CD4-positive, alpha-beta T cell treated with Interferon alpha-2 for 1 hour (primary cell): ENCODE measurements at regions not wholly inside any gene's neighbourhood (a gene's known extent, or its start where the extent isn't known, plus 50 kb on each side); places are given as distances from the start of the nearest gene placed in this dataset.
"Not testable (repeated sequence)": the region's sequence is repeated elsewhere in the genome, so short reads cannot be mapped to it uniquely, and the experiment has no call there.

Source experiments
- DNase-seq, 2 donors: peaks; one replicate each; pipeline ENCODE4 v3.0.0-alpha.2; 2020 to 2022

GRCh38 chr20:63145156-63145555, 70.8 kb downstream of the YTHDF1 start:
- no peak for DNase-seq

DNA sequence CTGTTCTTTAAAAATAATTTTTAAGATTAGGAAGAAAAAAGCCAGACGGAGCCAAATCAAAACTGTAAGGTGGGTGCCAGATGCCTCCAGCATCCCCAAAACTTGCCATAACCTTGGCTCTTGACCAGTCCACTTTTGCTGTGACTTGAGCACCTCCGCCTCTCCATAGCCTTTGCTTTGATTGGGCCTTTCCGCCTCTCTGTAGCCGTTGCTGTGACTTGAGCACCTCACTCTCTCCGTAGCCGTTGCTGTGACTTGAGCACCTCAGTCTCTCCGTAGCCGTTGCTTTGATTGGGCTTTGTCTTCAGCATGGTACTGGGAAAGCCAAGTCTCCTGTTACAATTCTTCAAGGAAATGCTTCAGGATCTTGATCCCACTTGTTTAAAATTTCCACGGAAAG, 73.0 kb downstream of the YTHDF1 start:
- DNase-seq, result no peak

DNA sequence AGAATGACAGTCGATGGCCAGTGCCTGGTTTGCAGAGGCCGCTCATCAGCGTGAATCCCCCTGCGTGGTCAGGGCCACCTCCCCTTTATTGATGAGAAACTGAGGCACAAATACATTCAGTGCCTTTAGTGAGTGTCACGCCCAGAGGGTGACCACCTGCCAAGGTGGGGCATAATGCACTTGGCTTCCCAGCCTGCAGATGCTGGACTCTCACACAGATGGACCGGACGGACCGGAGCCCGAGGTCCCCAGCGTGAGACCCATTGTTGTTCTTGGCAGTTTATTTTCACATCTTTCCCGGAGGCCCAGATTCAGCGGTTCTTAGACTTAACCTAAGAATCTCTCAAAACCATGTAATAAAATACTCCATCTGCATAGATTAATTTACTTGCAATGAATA, 74.4 kb downstream of the YTHDF1 start:
- DNase-seq, result no peak

- no peak for DNase-seq
Observed at GRCh38 chr20:63140514-63141433, 75.2 kb downstream of the YTHDF1 start.

GRCh38 chr20:63139837-63140236, 76.1 kb downstream of the YTHDF1 start:
- DNase-seq, result no peak

DNA sequence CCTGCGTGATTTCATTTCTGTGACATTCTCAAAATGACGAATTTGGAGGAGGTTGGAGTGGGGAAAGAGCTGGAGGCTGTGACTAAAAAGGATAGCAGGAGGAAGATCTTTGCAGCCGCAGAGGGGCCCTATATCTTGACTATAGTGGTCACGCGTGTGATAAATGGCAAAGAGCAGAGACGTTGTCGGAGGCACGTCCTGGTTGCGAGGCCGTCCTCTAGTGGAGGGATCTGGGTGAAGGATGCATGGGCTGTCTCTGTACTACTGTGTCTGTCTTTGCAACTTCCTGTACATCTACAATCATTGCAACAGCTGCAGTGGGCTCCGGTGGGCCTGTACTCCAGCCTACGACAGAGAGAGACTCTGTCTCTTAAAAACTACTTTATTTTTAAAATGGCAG, 76.6 kb downstream of the YTHDF1 start:
- no peak for DNase-seq

GRCh38 chr20:63138855-63139341, 77.0 kb downstream of the YTHDF1 start:
- no peak for DNase-seq

DNA sequence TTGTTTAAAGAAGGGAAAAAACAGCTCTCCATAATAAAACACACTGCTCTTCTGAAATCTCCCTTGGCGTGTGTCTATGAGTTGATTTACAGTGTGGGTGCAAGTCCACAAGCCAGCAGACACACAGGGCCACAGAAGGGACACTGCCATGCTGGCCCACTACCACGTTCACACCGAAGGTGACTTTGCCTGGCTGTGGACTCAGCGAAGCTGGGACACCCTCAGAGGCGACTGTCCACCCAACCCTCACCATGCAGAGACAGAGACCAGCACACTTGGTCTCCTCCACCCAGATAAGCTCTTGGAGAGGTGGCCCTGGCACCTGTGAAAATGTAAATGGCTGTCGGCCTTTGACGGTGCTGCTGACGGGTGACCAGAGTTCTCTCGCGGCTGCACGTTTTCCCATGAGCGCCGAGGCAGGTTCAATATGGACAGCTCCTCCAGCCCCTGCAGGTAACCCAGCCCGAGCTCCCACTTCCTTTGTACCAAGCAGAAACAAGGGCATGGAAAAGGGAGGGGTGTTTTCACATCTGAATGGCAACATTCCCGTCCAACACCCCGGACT, 78.0 kb downstream of the YTHDF1 start:
- no peak for DNase-seq

GRCh38 chr20:63136296-63136695, 79.6 kb downstream of the YTHDF1 start:
- no peak for DNase-seq

GRCh38 chr20:63135411-63135810, 80.5 kb downstream of the YTHDF1 start:
- no peak for DNase-seq

DNA sequence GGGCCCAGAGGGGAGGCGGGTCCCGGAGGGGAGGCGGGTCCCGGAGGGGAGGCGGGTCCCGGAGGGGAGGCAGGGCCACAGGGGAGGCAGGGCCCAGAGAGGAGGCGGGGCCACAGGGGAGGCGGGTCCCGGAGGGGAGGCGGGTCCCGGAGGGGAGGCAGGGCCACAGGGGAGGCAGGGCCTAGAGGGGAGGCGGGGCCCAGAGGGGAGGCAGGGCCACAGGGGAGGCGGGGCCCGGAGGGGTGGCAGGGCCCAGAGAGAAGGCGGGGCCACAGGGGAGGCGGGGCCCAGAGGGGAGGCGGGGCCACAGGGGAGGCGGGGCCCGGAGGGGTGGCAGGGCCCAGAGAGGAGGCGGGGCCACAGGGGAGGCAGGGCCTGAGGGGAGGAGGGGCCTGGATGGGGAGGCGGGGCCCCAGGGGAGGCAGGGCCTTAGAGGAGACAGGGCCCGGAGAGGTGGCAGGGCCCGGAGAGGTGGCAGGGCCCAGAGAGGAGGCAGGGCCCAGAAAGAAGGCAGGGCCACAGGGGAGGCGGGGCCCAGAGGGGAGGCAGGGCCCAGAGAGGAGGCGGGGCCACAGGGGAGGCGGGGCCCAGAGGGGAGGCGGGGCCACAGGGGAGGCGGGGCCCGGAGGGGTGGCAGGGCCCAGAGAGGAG, 81.1 kb downstream of the YTHDF1 start:
- DNase-seq, result not testable (repeated sequence)

DNA sequence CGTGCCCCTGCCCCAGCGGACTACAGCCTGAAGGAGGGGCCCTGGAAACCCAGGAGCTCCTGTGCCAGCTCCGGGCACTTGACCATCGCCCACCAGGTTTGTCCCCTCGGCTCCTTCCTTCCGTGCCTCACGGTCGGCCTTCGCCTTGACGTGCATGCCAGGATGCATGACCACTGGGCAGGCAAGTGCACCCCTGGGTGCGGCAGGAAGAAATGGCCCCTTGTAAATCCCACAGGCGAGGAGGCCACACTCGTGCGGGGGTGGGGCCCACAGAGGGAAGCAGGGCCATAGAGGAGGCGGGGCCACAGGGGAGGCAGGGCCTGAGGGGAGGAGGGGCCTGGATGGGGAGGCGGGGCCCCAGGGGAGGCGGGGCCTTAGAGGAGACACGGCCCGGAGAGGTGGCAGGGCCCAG, 81.7 kb downstream of the YTHDF1 start:
- no peak for DNase-seq

GRCh38 chr20:63133481-63134091, 82.3 kb downstream of the YTHDF1 start:
- DNase-seq, result no peak

DNA sequence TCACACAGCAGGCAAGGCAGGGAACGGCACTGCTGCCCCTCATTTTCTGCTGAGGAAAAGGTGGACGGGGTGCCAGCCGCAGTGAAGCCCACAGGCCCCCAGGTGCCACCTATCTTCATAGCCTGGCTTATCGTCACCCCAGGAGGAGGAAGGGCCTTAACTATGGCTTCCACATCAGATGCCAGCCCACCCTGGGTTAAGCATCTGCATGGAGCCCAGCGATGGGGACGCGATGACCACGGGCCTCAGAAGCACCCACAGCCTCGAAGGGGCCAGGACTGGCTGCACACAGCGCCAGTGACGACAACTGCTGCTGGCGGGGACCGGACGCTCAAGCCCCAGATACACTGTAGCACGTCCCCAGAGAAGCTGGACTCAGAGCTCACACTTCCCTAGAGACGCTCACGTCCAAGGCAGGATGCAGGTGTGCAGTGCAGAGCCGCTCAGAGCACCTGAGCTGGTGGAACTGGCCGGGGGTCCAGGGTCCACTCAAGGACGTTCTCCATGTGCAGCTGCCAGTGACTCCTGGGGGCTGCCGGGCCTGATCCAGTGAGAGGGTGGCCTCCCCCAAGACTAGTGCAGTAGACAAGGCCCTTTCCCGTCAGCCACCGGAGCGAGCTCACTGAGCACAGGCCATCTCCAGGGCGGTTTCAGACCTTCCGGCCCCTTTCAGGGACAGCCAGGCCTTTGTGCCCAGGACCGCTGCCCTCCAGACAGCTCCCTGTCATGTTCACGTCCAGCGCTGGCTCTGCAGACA, 83.0 kb downstream of the YTHDF1 start:
- no peak for DNase-seq

- no peak for DNase-seq
Observed at GRCh38 chr20:63132131-63132714, 83.7 kb downstream of the YTHDF1 start.

- no peak for DNase-seq
Observed at GRCh38 chr20:63130658-63131577, 85.0 kb downstream of the YTHDF1 start.

GRCh38 chr20:63129991-63130657, 85.8 kb downstream of the YTHDF1 start:
- no peak for DNase-seq

GRCh38 chr20:63129376-63129965, 86.5 kb downstream of the YTHDF1 start:
- DNase-seq, result no peak

- DNase-seq, result no peak
Observed at GRCh38 chr20:63128956-63129355, 87.0 kb downstream of the YTHDF1 start.

DNA sequence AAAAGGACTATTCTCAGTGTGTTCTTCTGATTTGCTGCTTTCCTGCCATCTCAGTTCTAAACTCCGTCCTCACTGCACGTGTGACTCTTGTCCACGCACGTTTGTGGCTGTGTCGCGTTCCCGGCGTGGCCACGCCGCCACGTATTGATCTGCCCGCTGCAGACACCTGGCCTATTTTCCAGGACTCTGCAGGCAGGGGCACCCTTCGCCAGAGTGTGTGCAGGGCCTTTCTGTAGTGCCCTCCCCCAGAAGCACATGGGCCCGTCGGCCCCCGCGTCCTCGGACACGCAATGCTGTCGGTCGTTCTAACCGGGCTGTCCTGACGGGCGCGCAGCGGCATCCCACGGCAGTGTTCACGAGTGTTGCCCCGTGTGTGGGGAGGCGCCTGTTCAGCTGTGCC, 87.6 kb downstream of the YTHDF1 start:
- no peak for DNase-seq
